ENCODE measurements at regions not wholly inside any gene's neighbourhood (a gene's known extent, or its start where the extent isn't known, plus 50 kb on each side); places are given as distances from the start of the nearest gene placed in this dataset.

GRCh38 chr6:62942000-62942399, 269.3 kb upstream of the FKBP1C start:
- no peak for ATAC-seq
- no peaks in the 10 kb centered on the region for H3K4me1 ChIP-seq (ENCODE audit: insufficient read depth)
- H3K9me2 ChIP-seq (ENCODE audit: insufficient read depth) = no peaks in the 10 kb centered on the region
- no peak overlapping the region for H3K27ac ChIP-seq (ENCODE audit: low read depth)
- Mint-ChIP-seq H3K36me3 (ENCODE audit: low read depth) (no peaks in the 10 kb centered on the region), H3K27me3 (ENCODE audit: insufficient read depth, low read depth, poor library complexity) (peaks cover 2% of the 10 kb centered on the region), H3K9me3 (peaks cover 7% of the 10 kb centered on the region; the same call in 2 of the 3 replicates), H3K27ac (no peak overlapping the region), H3K4me1 (no peaks in the 10 kb centered on the region), H3K4me3 (no peak overlapping the region)
- no peaks in the 10 kb centered on the region for H3K27me3 ChIP-seq (ENCODE audit: insufficient read depth)
- no peak for DNase-seq (ENCODE audit: low spot score)
- no peaks in the 10 kb centered on the region for H3K36me3 ChIP-seq (ENCODE audit: insufficient read depth)
- no peaks in the 10 kb centered on the region for H3K79me2 ChIP-seq (replicated peaks; ENCODE audit: insufficient read depth)
- H3K4me3 ChIP-seq = no peak overlapping the region
- no peak overlapping the region for H3K4me2 ChIP-seq
- no peaks in the 10 kb centered on the region for H4K20me1 ChIP-seq (replicated peaks; ENCODE audit: insufficient read depth)
- H3F3A ChIP-seq (replicated peaks; ENCODE audit: low read depth) = no peaks in the 10 kb centered on the region
- TF ChIP-seq EZH2 (IDR thresholded peaks at IDR 0.05; ENCODE audit: low read depth, unreplicated experiment) = no peak
- no peak for TF ChIP-seq NANOG (IDR thresholded peaks at IDR 0.05; ENCODE audit: borderline replicate concordance)
- TF ChIP-seq STAT1 (IDR thresholded peaks at IDR 0.05; ENCODE audit: unreplicated experiment) = no peak
- TF ChIP-seq ZNF331 (CRISPR knock-in tag; IDR thresholded peaks at IDR 0.05; ENCODE audit: low read depth) = no peak
- TF ChIP-seq REST (IDR thresholded peaks at IDR 0.05; ENCODE audit: unreplicated experiment) = no peak
- TF ChIP-seq ETS1 (IDR thresholded peaks at IDR 0.05) = no peak
- no peak for TF ChIP-seq ZNF114 (CRISPR knock-in tag; IDR thresholded peaks at IDR 0.05)
- no peak for TF ChIP-seq CREB1 (CRISPR knock-in tag; IDR thresholded peaks at IDR 0.05; ENCODE audit: low read depth)
- no peak for TF ChIP-seq ZNF462 (CRISPR knock-in tag; IDR thresholded peaks at IDR 0.05)
- TF ChIP-seq CTCF (conservative IDR thresholded peaks at IDR 0.05; ENCODE audit: low read depth in 2 of 2) = no peak
- no peak for TF ChIP-seq JUNB (IDR thresholded peaks at IDR 0.05; ENCODE audit: unreplicated experiment)
- TF ChIP-seq EZH2phosphoT487 (IDR thresholded peaks at IDR 0.05; ENCODE audit: unreplicated experiment) = no peak
- TF ChIP-seq POLR2AphosphoS5 (IDR thresholded peaks at IDR 0.05; ENCODE audit: low read depth) = no peak
- no peak overlapping the region for H2AFZ ChIP-seq
